H1 (cell line): ENCODE measurements at regions not wholly inside any gene's neighbourhood (a gene's known extent, or its start where the extent isn't known, plus 50 kb on each side); places are given as distances from the start of the nearest gene placed in this dataset.

Experiments used
- CTCF ChIA-PET: fragments of 300-600 bp; sonication (Branson Sonifier 250); formaldehyde crosslinking; loops from one replicate; lab custom pipeline; 2021; ENCODE audit not compliant: partially characterized antibody; lab: Charles Lee
- POLR2A ChIA-PET: fragments of 300-600 bp; sonication (Branson Sonifier 250); formaldehyde crosslinking; loops from one replicate; lab custom pipeline; 2021; ENCODE audit warnings: inconsistent platforms; ENCODE audit not compliant: partially characterized antibody; lab: Charles Lee
- DNase-seq, 2 experiments: peaks; one replicate each; pipeline versions ENCODE4 v3.0.0 to v3.0.0-alpha.2; 2010 to 2022; ENCODE audit warnings: low spot score in 2 of 2, low read depth in 1 of 2, mixed read lengths in 1 of 2
- FAIRE-seq: peaks from 2 replicates; lab custom pipeline; 2011; peaks lifted over from hg19 to GRCh38; lab: Jason Lieb, UNC
- H2AFZ ChIP-seq: 2 replicates; pipeline ENCODE4 v1.8.1; 2012; ENCODE audit warnings: low read length, inconsistent platforms
- H2AK5ac ChIP-seq: 2 replicates; pipeline ENCODE4 v1.6.1; 2013; ENCODE audit warnings: low read depth, low read length
- H2BK120ac ChIP-seq: replicated peaks from 2 replicates; pipeline ENCODE3; 2013; ENCODE audit warnings: low read depth, low read length, inconsistent platforms
- H2BK12ac ChIP-seq: 2 replicates; pipeline ENCODE4 v1.6.1; 2013; ENCODE audit warnings: low read depth, low read length
- H2BK15ac ChIP-seq: 2 replicates; pipeline ENCODE4 v1.6.1; 2013; ENCODE audit warnings: low read length
- H2BK20ac ChIP-seq: 2 replicates; pipeline ENCODE4 v1.6.1; 2013; ENCODE audit warnings: low read length
- H2BK5ac ChIP-seq: 2 replicates; pipeline ENCODE4 v1.6.1; 2013; ENCODE audit warnings: low read depth, low read length
- H3K14ac ChIP-seq: 2 replicates; pipeline ENCODE4 v1.6.1; 2013; ENCODE audit warnings: inconsistent platforms; ENCODE audit not compliant: insufficient read length
- H3K18ac ChIP-seq: 2 replicates; pipeline ENCODE4 v1.6.1; 2013; ENCODE audit warnings: low read length; ENCODE audit errors: extremely low read depth
- H3K23ac ChIP-seq: 2 replicates; pipeline ENCODE4 v1.6.1; 2013; ENCODE audit warnings: inconsistent platforms; ENCODE audit not compliant: insufficient read length
- H3K23me2 ChIP-seq: 2 replicates; pipeline ENCODE4 v1.6.1; 2013; ENCODE audit warnings: low read depth, low read length
- H3K27ac ChIP-seq: 2 replicates; pipeline ENCODE4 v1.6.1; 2011; ENCODE audit warnings: low read depth, low read length, inconsistent platforms
- H3K27me3 ChIP-seq, 4 experiments: replicated peaks in 1 of 4; 1 replicate in 1 of 4; 2 replicates in 3 of 4; pipeline versions ENCODE4 v1.6.1 to v1.8.1; 2011 to 2013; ENCODE audit warnings: low read length in 3 of 4, mild to moderate bottlenecking in 3 of 4, inconsistent platforms in 2 of 4, mixed read lengths in 2 of 4, moderate library complexity in 1 of 4; ENCODE audit not compliant: control insufficient read depth in 3 of 4, insufficient read depth in 3 of 4; ENCODE audit errors: extremely low read depth in 1 of 4
- H3K36me3 ChIP-seq, 4 experiments: 2 replicates each; pipeline versions ENCODE4 v1.6.1 to v1.8.1; 2011 to 2013; ENCODE audit warnings: mild to moderate bottlenecking in 4 of 4, low read length in 3 of 4, moderate library complexity in 2 of 4, control low read depth in 1 of 4, inconsistent platforms in 1 of 4; ENCODE audit not compliant: insufficient read depth in 4 of 4, control insufficient read depth in 2 of 4
- H3K4ac ChIP-seq: replicated peaks from 2 replicates; pipeline ENCODE3; 2013; ENCODE audit warnings: low read length, low read depth, mixed read lengths, inconsistent platforms; ENCODE audit not compliant: insufficient read length
- H3K4me1 ChIP-seq, 4 experiments: replicated peaks in 1 of 4; 1 replicate in 1 of 4; 2 replicates in 3 of 4; pipeline versions ENCODE4 v1.6.1 to v1.8.1; 2011 to 2013; ENCODE audit warnings: low read length in 3 of 4, inconsistent platforms in 2 of 4, mixed read lengths in 1 of 4; ENCODE audit not compliant: insufficient read depth in 4 of 4, control insufficient read depth in 3 of 4
- H3K4me2 ChIP-seq, 2 experiments: 2 replicates each; pipeline versions ENCODE4 v1.6.1 to v1.8.1; 2011 to 2013; ENCODE audit warnings: low read depth in 2 of 2, low read length in 2 of 2, control low read depth in 1 of 2, inconsistent platforms in 1 of 2, mild to moderate bottlenecking in 1 of 2; ENCODE audit not compliant: insufficient read depth in 1 of 2
- H3K4me3 ChIP-seq, 4 experiments: fragments of 200-600, 300-600 bp in 1 of 4; sonication (generic), shearing (Covaris generic), sonication (Bioruptor Twin) in 1 of 4; 2 replicates each; pipeline versions ENCODE4 v1.5.1 to v1.8.1; 2011 to 2016; ENCODE audit warnings: low read length in 4 of 4, low read depth in 3 of 4, control low read depth in 2 of 4, inconsistent platforms in 2 of 4, mild to moderate bottlenecking in 2 of 4, mixed read lengths in 1 of 4, moderate library complexity in 1 of 4; ENCODE audit not compliant: insufficient read depth in 2 of 4; ENCODE audit errors: extremely low read depth in 1 of 4
- H3K56ac ChIP-seq: replicated peaks from 2 replicates; pipeline ENCODE3; 2013; ENCODE audit warnings: low read depth, mild to moderate bottlenecking, mixed read lengths, low read length, inconsistent platforms; ENCODE audit not compliant: insufficient read length
- H3K79me1 ChIP-seq: 2 replicates; pipeline ENCODE4 v1.6.1; 2013; ENCODE audit warnings: low read depth, low read length, control low read depth
- H3K79me2 ChIP-seq, 2 experiments: 2 replicates each; pipeline versions ENCODE4 v1.6.1 to v1.8.1; 2012 to 2013; ENCODE audit warnings: low read length in 2 of 2, mild to moderate bottlenecking in 2 of 2, inconsistent platforms in 1 of 2; ENCODE audit not compliant: insufficient read depth in 2 of 2, control insufficient read depth in 1 of 2
- H3K9ac ChIP-seq, 4 experiments: replicated peaks in 1 of 4; 1 replicate in 1 of 4; 2 replicates in 3 of 4; pipeline versions ENCODE4 v1.6.1 to v1.8.1; 2011 to 2013; ENCODE audit warnings: low read depth in 3 of 4, low read length in 3 of 4, control low read depth in 2 of 4, mild to moderate bottlenecking in 2 of 4, moderate library complexity in 2 of 4, inconsistent platforms in 1 of 4; ENCODE audit errors: extremely low read depth in 1 of 4
- H3K9me3 ChIP-seq, 2 experiments: 2 replicates each; pipeline versions ENCODE4 v1.6.1 to v1.8.1; 2012 to 2013; ENCODE audit warnings: mild to moderate bottlenecking in 2 of 2, moderate library complexity in 2 of 2, control low read depth in 1 of 2, inconsistent platforms in 1 of 2, low read depth in 1 of 2, low read length in 1 of 2, mixed read lengths in 1 of 2; ENCODE audit not compliant: insufficient read depth in 2 of 2
- H4K20me1 ChIP-seq, 2 experiments: replicated peaks in 1 of 2; 2 replicates each; pipeline versions ENCODE3 to v1.8.1; 2011 to 2013; ENCODE audit warnings: inconsistent platforms in 2 of 2, low read length in 2 of 2, mild to moderate bottlenecking in 1 of 2; ENCODE audit not compliant: insufficient read depth in 2 of 2, control insufficient read depth in 1 of 2
- H4K5ac ChIP-seq: 2 replicates; pipeline ENCODE4 v1.6.1; 2013; ENCODE audit warnings: low read length, low read depth, mixed read lengths, inconsistent platforms; ENCODE audit not compliant: insufficient read length
- H4K8ac ChIP-seq: 2 replicates; pipeline ENCODE4 v1.8.0; 2013; ENCODE audit warnings: mild to moderate bottlenecking, moderate library complexity, low read length, inconsistent platforms; ENCODE audit not compliant: insufficient read depth; ENCODE audit errors: extremely low read depth
- H4K91ac ChIP-seq: replicated peaks from 2 replicates; pipeline ENCODE3; 2013; ENCODE audit warnings: low read length, mixed read lengths, inconsistent platforms; ENCODE audit not compliant: insufficient read length
- SUZ12 ChIP-seq: fragments of 200-600 bp; sonication (generic); IDR thresholded peaks from 2 replicates; pipeline ENCODE4 v1.6.1; 2012; ENCODE audit warnings: mild to moderate bottlenecking, inconsistent platforms, low read length, moderate library complexity, mixed read lengths
- WGBS, 2 experiments: shearing (Covaris generic) in 1 of 2; methylation state at CpG; one replicate each; pipeline versions ENCODE4 v1.1.6 to v1.1.7; 2013 to 2015; ENCODE audit warnings: low lambda C conversion rate in 2 of 2, mixed read lengths in 2 of 2, inconsistent platforms in 1 of 2, low coverage in 1 of 2, missing lambda C conversion rate in 1 of 2; ENCODE audit not compliant: insufficient replicate concordance in 2 of 2, insufficient coverage in 1 of 2, insufficient read length in 1 of 2; ENCODE audit errors: extremely low coverage in 1 of 2, missing lambda C conversion rate in 1 of 2; 5-methylcytosine and 5-hydroxymethylcytosine counted together

DNA sequence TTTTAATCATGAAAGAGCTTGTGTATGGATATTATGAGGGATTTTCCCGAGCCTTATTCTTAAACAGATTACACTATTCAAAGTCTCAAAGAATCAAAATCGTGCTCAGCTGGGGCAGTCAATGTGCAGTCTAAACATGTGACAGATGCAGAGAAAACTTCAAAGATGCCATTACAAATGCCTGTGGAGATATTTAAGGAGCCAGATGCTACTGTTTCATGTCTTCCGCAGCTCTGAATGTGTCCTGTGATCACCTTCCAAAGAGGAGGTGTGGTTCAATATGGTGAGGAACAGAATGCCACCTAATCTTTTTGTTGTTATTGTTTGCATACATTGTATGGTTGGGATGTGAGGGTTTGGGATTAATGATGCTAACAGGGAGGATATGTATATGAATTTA lies 593.3 kb upstream of the ARRDC3 start:
- Histone ChIP-seq H3K23ac (no peak overlapping the region), H4K5ac (no peak overlapping the region), H2BK120ac (no peak overlapping the region), H2AK5ac (no peak overlapping the region), H3K18ac (no peak overlapping the region), H3K36me3 (no peaks in the 10 kb centered on the region), H3K4me2 (no peak overlapping the region), H2BK12ac (no peak overlapping the region), H3K14ac (no peak overlapping the region), H2BK5ac (no peak overlapping the region), H3K23me2 (no peaks in the 10 kb centered on the region), H4K91ac (no peak overlapping the region), H3K79me1 (no peaks in the 10 kb centered on the region), H2AFZ (no peak overlapping the region), H3K27ac (no peak overlapping the region), H3K79me2 (no peaks in the 10 kb centered on the region), H4K8ac (no peak overlapping the region), H2BK20ac (no peak overlapping the region), H3K4me3 (no peak overlapping the region), H3K4me1 (peaks cover 0 to 10% (median 2%) of the 10 kb centered on the region in 4 experiments; a peak in 2 of 7 replicates), H4K20me1 (no peaks in the 10 kb centered on the region), H3K9ac (no peak overlapping the region), H3K9me3 (no peaks in the 10 kb centered on the region), H2BK15ac (no peak overlapping the region), H3K4ac (no peak overlapping the region), H3K56ac (no peak overlapping the region), H3K27me3 (no peaks in the 10 kb centered on the region)
- POLR2A ChIA-PET = no interaction called here
- no peak for TF ChIP-seq SUZ12
- 84% methylated on average over 3 of the region's 3 CpGs; no CpG with 5 or more reads in 1 of the 2 experiments for WGBS, 2 experiments
- DNase-seq = no peak
- CTCF ChIA-PET = no interaction called here
- FAIRE-seq = no peak
